ENCODE measurements at regions not wholly inside any gene's neighbourhood (a gene's known extent, or its start where the extent isn't known, plus 50 kb on each side); places are given as distances from the start of the nearest gene placed in this dataset.

- Histone ChIP-seq H3K4me3 (ENCODE audit: low read length) (no peak overlapping the region), H3K4me1 (ENCODE audit: insufficient read depth, low read length) (no peaks in the 10 kb centered on the region), H3K27ac (ENCODE audit: low read length) (no peak overlapping the region), H3K9me3 (ENCODE audit: insufficient read depth, low read depth, low read length) (no peaks in the 10 kb centered on the region), H3K9ac (ENCODE audit: low read depth, low read length) (no peak overlapping the region), H3K36me3 (ENCODE audit: insufficient read depth, low read depth, low read length) (no peaks in the 10 kb centered on the region), H3K27me3 (ENCODE audit: insufficient read depth, low read length) (no peaks in the 10 kb centered on the region)
Measured at GRCh38 chr2:45089554-45090261, 80.5 kb upstream of the SIX2 start.

- no peak overlapping the region for H3K4me3 ChIP-seq (ENCODE audit: low read length)
- no peaks in the 10 kb centered on the region for H3K9me3 ChIP-seq (ENCODE audit: insufficient read depth, low read depth, low read length)
- H3K27me3 ChIP-seq (ENCODE audit: insufficient read depth, low read length) = no peaks in the 10 kb centered on the region
- H3K36me3 ChIP-seq (ENCODE audit: insufficient read depth, low read depth, low read length) = no peaks in the 10 kb centered on the region
- H3K4me1 ChIP-seq (ENCODE audit: insufficient read depth, low read length) = no peaks in the 10 kb centered on the region
- no peak overlapping the region for H3K27ac ChIP-seq (ENCODE audit: low read length)
- H3K9ac ChIP-seq (ENCODE audit: low read depth, low read length) = no peak overlapping the region
Measured at GRCh38 chr2:45085487-45085886, 76.2 kb upstream of the SIX2 start.

GRCh38 chr2:45084361-45085020 is 75.2 kb upstream of the SIX2 start:
- H3K27ac ChIP-seq (ENCODE audit: low read length) = no peak overlapping the region
- no peaks in the 10 kb centered on the region for H3K4me1 ChIP-seq (ENCODE audit: insufficient read depth, low read length)
- no peak overlapping the region for H3K4me3 ChIP-seq (ENCODE audit: low read length)
- no peaks in the 10 kb centered on the region for H3K36me3 ChIP-seq (ENCODE audit: insufficient read depth, low read depth, low read length)
- no peak overlapping the region for H3K9ac ChIP-seq (ENCODE audit: low read depth, low read length)
- H3K9me3 ChIP-seq (ENCODE audit: insufficient read depth, low read depth, low read length) = no peaks in the 10 kb centered on the region
- H3K27me3 ChIP-seq (ENCODE audit: insufficient read depth, low read length) = no peaks in the 10 kb centered on the region

- Histone ChIP-seq H3K4me3 (ENCODE audit: low read length) (no peak overlapping the region), H3K36me3 (ENCODE audit: insufficient read depth, low read depth, low read length) (no peaks in the 10 kb centered on the region), H3K27me3 (ENCODE audit: insufficient read depth, low read length) (no peaks in the 10 kb centered on the region), H3K9ac (ENCODE audit: low read depth, low read length) (no peak overlapping the region), H3K4me1 (ENCODE audit: insufficient read depth, low read length) (no peaks in the 10 kb centered on the region), H3K9me3 (ENCODE audit: insufficient read depth, low read depth, low read length) (no peaks in the 10 kb centered on the region), H3K27ac (ENCODE audit: low read length) (no peak overlapping the region)
Measured at GRCh38 chr2:45083175-45083574, 73.9 kb upstream of the SIX2 start.

- Histone ChIP-seq H3K27me3 (ENCODE audit: insufficient read depth, low read length) (peaks cover 6% of the 10 kb centered on the region; the same call in 1 of the 2 replicates), H3K27ac (ENCODE audit: low read length) (no peak overlapping the region), H3K4me1 (ENCODE audit: insufficient read depth, low read length) (peaks cover 6% of the 10 kb centered on the region; the same call in 1 of the 2 replicates), H3K4me3 (ENCODE audit: low read length) (no peak overlapping the region), H3K9ac (ENCODE audit: low read depth, low read length) (no peak overlapping the region), H3K9me3 (ENCODE audit: insufficient read depth, low read depth, low read length) (0 out of 2 replicates have a peak, but pooled peaks cover 3% of the 10 kb centered on the region), H3K36me3 (ENCODE audit: insufficient read depth, low read depth, low read length) (no peaks in the 10 kb centered on the region)
Measured at GRCh38 chr2:45074713-45075112, 65.5 kb upstream of the SIX2 start.

- Histone ChIP-seq H3K27me3 (ENCODE audit: insufficient read depth, low read length) (peaks cover 6% of the 10 kb centered on the region; the same call in 1 of the 2 replicates), H3K4me1 (ENCODE audit: insufficient read depth, low read length) (peaks cover 10% of the 10 kb centered on the region; the same call in 1 of the 2 replicates), H3K9ac (ENCODE audit: low read depth, low read length) (no peak overlapping the region), H3K27ac (ENCODE audit: low read length) (no peak overlapping the region), H3K4me3 (ENCODE audit: low read length) (no peak overlapping the region), H3K36me3 (ENCODE audit: insufficient read depth, low read depth, low read length) (no peaks in the 10 kb centered on the region), H3K9me3 (ENCODE audit: insufficient read depth, low read depth, low read length) (0 out of 2 replicates have a peak, but pooled peaks cover 3% of the 10 kb centered on the region)
Measured at GRCh38 chr2:45072862-45073237, 63.6 kb upstream of the SIX2 start.

GRCh38 chr2:45072064-45072861 is 63.0 kb upstream of the SIX2 start:
- no peak overlapping the region for H3K27ac ChIP-seq (ENCODE audit: low read length)
- peaks cover 10% of the 10 kb centered on the region; the same call in 1 of the 2 replicates for H3K4me1 ChIP-seq (ENCODE audit: insufficient read depth, low read length)
- H3K9ac ChIP-seq (ENCODE audit: low read depth, low read length) = no peak overlapping the region
- 0 out of 2 replicates have a peak, but pooled peaks cover 3% of the 10 kb centered on the region for H3K9me3 ChIP-seq (ENCODE audit: insufficient read depth, low read depth, low read length)
- no peak overlapping the region for H3K4me3 ChIP-seq (ENCODE audit: low read length)
- no peaks in the 10 kb centered on the region for H3K36me3 ChIP-seq (ENCODE audit: insufficient read depth, low read depth, low read length)
- H3K27me3 ChIP-seq (ENCODE audit: insufficient read depth, low read length) = peaks cover 6% of the 10 kb centered on the region; the same call in 1 of the 2 replicates

GRCh38 chr2:45070113-45070652 is 60.9 kb upstream of the SIX2 start:
- Histone ChIP-seq H3K4me3 (ENCODE audit: low read length) (no peak overlapping the region), H3K9me3 (ENCODE audit: insufficient read depth, low read depth, low read length) (0 out of 2 replicates have a peak, but pooled peaks cover 2% of the 10 kb centered on the region), H3K36me3 (ENCODE audit: insufficient read depth, low read depth, low read length) (no peaks in the 10 kb centered on the region), H3K9ac (ENCODE audit: low read depth, low read length) (no peak overlapping the region), H3K4me1 (ENCODE audit: insufficient read depth, low read length) (peaks cover 10% of the 10 kb centered on the region; the same call in 1 of the 2 replicates), H3K27ac (ENCODE audit: low read length) (no peak overlapping the region), H3K27me3 (ENCODE audit: insufficient read depth, low read length) (peaks cover 6% of the 10 kb centered on the region; the same call in 1 of the 2 replicates)

- H3K27me3 ChIP-seq (ENCODE audit: insufficient read depth, low read length) = peaks cover 6% of the 10 kb centered on the region; the same call in 1 of the 2 replicates
- H3K9me3 ChIP-seq (ENCODE audit: insufficient read depth, low read depth, low read length) = no peaks in the 10 kb centered on the region
- H3K36me3 ChIP-seq (ENCODE audit: insufficient read depth, low read depth, low read length) = no peaks in the 10 kb centered on the region
- no peak overlapping the region for H3K4me3 ChIP-seq (ENCODE audit: low read length)
- no peak overlapping the region for H3K27ac ChIP-seq (ENCODE audit: low read length)
- no peak overlapping the region for H3K9ac ChIP-seq (ENCODE audit: low read depth, low read length)
- peaks cover 10% of the 10 kb centered on the region; the same call in 1 of the 2 replicates for H3K4me1 ChIP-seq (ENCODE audit: insufficient read depth, low read length)
Measured at GRCh38 chr2:45069684-45070083, 60.4 kb upstream of the SIX2 start.

GRCh38 chr2:45068571-45069140 is 59.4 kb upstream of the SIX2 start:
- Histone ChIP-seq H3K4me3 (ENCODE audit: low read length) (no peak overlapping the region), H3K9ac (ENCODE audit: low read depth, low read length) (no peak overlapping the region), H3K9me3 (ENCODE audit: insufficient read depth, low read depth, low read length) (no peaks in the 10 kb centered on the region), H3K27ac (ENCODE audit: low read length) (no peak overlapping the region), H3K36me3 (ENCODE audit: insufficient read depth, low read depth, low read length) (no peaks in the 10 kb centered on the region), H3K4me1 (ENCODE audit: insufficient read depth, low read length) (peaks cover 10% of the 10 kb centered on the region; the same call in 1 of the 2 replicates), H3K27me3 (ENCODE audit: insufficient read depth, low read length) (peaks cover 6% of the 10 kb centered on the region; the same call in 1 of the 2 replicates)

Data from iPS-20b (cell line).